Endothelial cell (in vitro differentiated cells): ENCODE measurements at regions not wholly inside any gene's neighbourhood (a gene's known extent, or its start where the extent isn't known, plus 50 kb on each side); places are given as distances from the start of the nearest gene placed in this dataset.

Experiments
- DNase-seq: peaks from one replicate; pipeline ENCODE4 v3.0.0; 2021; ENCODE audit warnings: low spot score
- H3K27ac Mint-ChIP-seq: one replicate; pipeline ENCODE4 v1.8.0; 2021; ENCODE audit warnings: mixed read lengths, inconsistent platforms; ENCODE audit not compliant: unreplicated experiment
- H3K27me3 Mint-ChIP-seq: one replicate; pipeline ENCODE4 v1.8.0; 2021; ENCODE audit warnings: mild to moderate bottlenecking, moderate library complexity, mixed read lengths, inconsistent platforms; ENCODE audit not compliant: unreplicated experiment
- H3K36me3 Mint-ChIP-seq: one replicate; pipeline ENCODE4 v1.8.0; 2021; ENCODE audit warnings: mild to moderate bottlenecking, low read depth, mixed read lengths, inconsistent platforms; ENCODE audit not compliant: unreplicated experiment
- H3K4me1 Mint-ChIP-seq: one replicate; pipeline ENCODE4 v1.8.0; 2021; ENCODE audit warnings: mild to moderate bottlenecking, mixed read lengths, inconsistent platforms; ENCODE audit not compliant: unreplicated experiment
- H3K4me3 Mint-ChIP-seq: one replicate; pipeline ENCODE4 v1.8.0; 2021; ENCODE audit warnings: mild to moderate bottlenecking, mixed read lengths, inconsistent platforms; ENCODE audit not compliant: unreplicated experiment
- H3K9me3 Mint-ChIP-seq: one replicate; pipeline ENCODE4 v1.8.0; 2021; ENCODE audit warnings: mixed read lengths, inconsistent platforms; ENCODE audit not compliant: unreplicated experiment
- CTCF ChIP-seq: fragments of 200-600 bp; sonication (generic); IDR thresholded peaks from one replicate; pipeline ENCODE4 v1.5.0; 2021; ENCODE audit warnings: antibody characterized with exemption; ENCODE audit not compliant: unreplicated experiment

- TF ChIP-seq CTCF = no peak
- Mint-ChIP-seq H3K9me3 (no peaks in the 10 kb centered on the region), H3K4me3 (no peak overlapping the region), H3K27me3 (peaks cover 3% of the 10 kb centered on the region), H3K27ac (no peak overlapping the region), H3K36me3 (no peaks in the 10 kb centered on the region), H3K4me1 (no peaks in the 10 kb centered on the region)
- DNase-seq = no peak
Measured at GRCh38 chr4:169851750-169852149, 94.0 kb upstream of the HPF1 start.

DNA sequence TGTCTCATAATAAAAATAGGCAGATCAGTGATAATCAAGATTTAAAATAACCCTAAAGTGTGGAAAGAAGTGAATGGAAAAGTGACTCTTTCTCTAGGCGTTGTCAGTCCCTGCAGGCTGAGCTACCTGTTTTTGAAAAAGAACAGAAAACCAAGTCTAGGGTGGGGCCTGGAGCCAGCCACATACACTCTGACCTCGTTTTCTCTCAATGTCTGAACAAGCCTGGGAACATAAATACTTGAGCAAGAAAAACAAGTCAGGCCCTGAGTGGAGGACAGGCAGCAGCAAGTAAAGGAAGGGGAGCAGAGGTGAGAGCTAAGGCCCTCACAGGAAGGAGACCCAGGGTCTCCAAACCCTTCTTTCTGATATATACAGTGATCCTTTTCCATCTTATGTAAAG, 91.7 kb upstream of the HPF1 start:
- TF ChIP-seq CTCF = no peak
- Mint-ChIP-seq H3K4me3 (no peak overlapping the region), H3K27me3 (peaks cover 3% of the 10 kb centered on the region), H3K9me3 (no peaks in the 10 kb centered on the region), H3K4me1 (no peaks in the 10 kb centered on the region), H3K36me3 (no peaks in the 10 kb centered on the region), H3K27ac (no peak overlapping the region)
- no peak for DNase-seq

GRCh38 chr4:169848018-169848417, 90.3 kb upstream of the HPF1 start:
- Mint-ChIP-seq H3K27me3 (peaks cover 3% of the 10 kb centered on the region), H3K36me3 (no peaks in the 10 kb centered on the region), H3K27ac (no peak overlapping the region), H3K4me1 (no peaks in the 10 kb centered on the region), H3K9me3 (no peaks in the 10 kb centered on the region), H3K4me3 (no peak overlapping the region)
- TF ChIP-seq CTCF = no peak
- no peak for DNase-seq

DNA sequence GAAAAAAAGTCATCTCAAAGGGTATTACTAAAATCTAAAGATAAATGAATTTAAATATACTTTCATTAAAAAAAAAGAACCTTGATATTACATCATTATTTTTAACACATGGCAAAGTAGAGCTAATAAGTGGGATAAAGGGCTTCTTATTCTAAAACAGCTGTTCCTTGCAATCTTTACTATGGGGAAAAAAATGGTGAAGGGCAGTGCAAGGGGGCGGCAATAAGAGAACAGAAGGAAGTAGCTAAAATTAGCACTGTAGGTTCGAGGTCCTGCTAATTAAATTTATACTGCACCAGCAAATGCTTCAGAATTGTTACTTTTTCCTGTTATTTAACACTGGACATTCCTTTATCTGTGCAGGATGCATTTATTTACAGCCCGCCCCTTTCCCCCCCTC, 89.4 kb upstream of the HPF1 start:
- H3K4me1 Mint-ChIP-seq = no peaks in the 10 kb centered on the region

GRCh38 chr4:169846396-169846795, 88.7 kb upstream of the HPF1 start:
- Mint-ChIP-seq H3K27me3 (peaks cover 3% of the 10 kb centered on the region), H3K4me1 (no peaks in the 10 kb centered on the region), H3K4me3 (no peak overlapping the region), H3K36me3 (no peaks in the 10 kb centered on the region), H3K9me3 (no peaks in the 10 kb centered on the region), H3K27ac (no peak overlapping the region)
- no peak for DNase-seq
- no peak for TF ChIP-seq CTCF

More for the DNA sequence above, 89.4 kb upstream of the HPF1 start:
- no peak overlapping the region for H3K4me3 Mint-ChIP-seq
- H3K36me3 Mint-ChIP-seq = no peaks in the 10 kb centered on the region
- H3K27me3 Mint-ChIP-seq = peaks cover 3% of the 10 kb centered on the region
- no peaks in the 10 kb centered on the region for H3K9me3 Mint-ChIP-seq
- no peak for DNase-seq
- no peak for TF ChIP-seq CTCF
- no peak overlapping the region for H3K27ac Mint-ChIP-seq
